ENCODE measurements at regions not wholly inside any gene's neighbourhood (a gene's known extent, or its start where the extent isn't known, plus 50 kb on each side); places are given as distances from the start of the nearest gene placed in this dataset.

GRCh38 chr5:33092719-33093118, 348.0 kb upstream of the TARS1 start:
- no peak overlapping the region for H3K9ac ChIP-seq (ENCODE audit: insufficient read depth, low read depth, low read length)
- intact Hi-C loops (cut with micrococcal nuclease; ENCODE audit: unreplicated experiment) (no loop called here), in situ Hi-C loops (cut with HindIII; ENCODE audit: extremely low pct_ligation_motif_present, low pct_unique_long_range_greater_than_20kb) (no loop called here)
- H2AFZ ChIP-seq (ENCODE audit: low read length): no peak overlapping the region
- ChIA-PET CTCF (ENCODE audit: low intra/inter-chr PET ratio, low total read pairs) (no interaction called here), POLR2A (no interaction called here)
- H3K79me2 ChIP-seq (ENCODE audit: insufficient read depth, low read length): no peaks in the 10 kb centered on the region
- WGBS (ENCODE audit: low lambda C conversion rate): 17% methylated on average over 3 of the region's 3 CpGs
- no peak overlapping the region for H3K4me2 ChIP-seq (ENCODE audit: low read depth, low read length)
- no peaks in the 10 kb centered on the region for H3K27me3 ChIP-seq (ENCODE audit: control insufficient read depth in 1 of 2, insufficient read depth in 2 of 2, low read length in 2 of 2)
- no peaks in the 10 kb centered on the region for H3K9me3 ChIP-seq (ENCODE audit: low read length)
- DNase-seq (ENCODE audit: low spot score) (no peak), ATAC-seq (no peak), FAIRE-seq (no peak)
- H3K4me3 ChIP-seq (replicated peaks in 1 of 3; ENCODE audit: insufficient read depth in 1 of 3, low read depth in 2 of 3, low read length in 3 of 3): no peak overlapping the region
- no TSS peak for BruUV-seq (replicated peaks)
- no peaks in the 10 kb centered on the region for H4K20me1 ChIP-seq (ENCODE audit: insufficient read depth, low read length)
- H3K27ac ChIP-seq (ENCODE audit: extremely low read length, insufficient read depth, low read length): no peak overlapping the region
- H3K4me1 ChIP-seq (ENCODE audit: insufficient read depth, low read length): no peaks in the 10 kb centered on the region
- no peaks in the 10 kb centered on the region for H3K36me3 ChIP-seq (replicated peaks in 1 of 2; ENCODE audit: control insufficient read depth in 1 of 2, insufficient read depth in 2 of 2, low read length in 2 of 2)
- TF ChIP-seq MAFF (IDR thresholded peaks at IDR 0.05; ENCODE audit: low read depth, low read length): peak; percentile 22; the same call in 1 of the 2 replicates
- TF ChIP-seq MAFK (conservative IDR thresholded peaks at IDR 0.05 in 1 of 2, IDR thresholded peaks at IDR 0.05 in 1 of 2; ENCODE audit: low read length in 2 of 2): peak; percentile 46 to 58; a peak in 3 of 4 replicates
- TF ChIP-seq RERE (CRISPR knock-in tag; IDR thresholded peaks at IDR 0.05; ENCODE audit: low read depth): no peak
- no peak for TF ChIP-seq ZNF138 (CRISPR knock-in tag; IDR thresholded peaks at IDR 0.05; ENCODE audit: low read depth)
- TF ChIP-seq ZBTB4 (CRISPR knock-in tag; IDR thresholded peaks at IDR 0.05; ENCODE audit: borderline replicate concordance): no peak
- no peak for TF ChIP-seq IKZF5 (CRISPR knock-in tag; IDR thresholded peaks at IDR 0.05)
- TF ChIP-seq TBL1XR1 (IDR thresholded peaks at IDR 0.05; ENCODE audit: borderline replicate concordance, low read length, partially characterized antibody): no peak
- no peak for TF ChIP-seq GRHL1 (CRISPR knock-in tag; conservative IDR thresholded peaks at IDR 0.05)
- TF ChIP-seq BRF2 (CRISPR knock-in tag; IDR thresholded peaks at IDR 0.05): no peak
- no peak for TF ChIP-seq WIZ (CRISPR knock-in tag; IDR thresholded peaks at IDR 0.05)
- TF ChIP-seq PAF1 (CRISPR knock-in tag; IDR thresholded peaks at IDR 0.05): no peak
